ENCODE measurements at regions not wholly inside any gene's neighbourhood (a gene's known extent, or its start where the extent isn't known, plus 50 kb on each side); places are given as distances from the start of the nearest gene placed in this dataset.

DNA sequence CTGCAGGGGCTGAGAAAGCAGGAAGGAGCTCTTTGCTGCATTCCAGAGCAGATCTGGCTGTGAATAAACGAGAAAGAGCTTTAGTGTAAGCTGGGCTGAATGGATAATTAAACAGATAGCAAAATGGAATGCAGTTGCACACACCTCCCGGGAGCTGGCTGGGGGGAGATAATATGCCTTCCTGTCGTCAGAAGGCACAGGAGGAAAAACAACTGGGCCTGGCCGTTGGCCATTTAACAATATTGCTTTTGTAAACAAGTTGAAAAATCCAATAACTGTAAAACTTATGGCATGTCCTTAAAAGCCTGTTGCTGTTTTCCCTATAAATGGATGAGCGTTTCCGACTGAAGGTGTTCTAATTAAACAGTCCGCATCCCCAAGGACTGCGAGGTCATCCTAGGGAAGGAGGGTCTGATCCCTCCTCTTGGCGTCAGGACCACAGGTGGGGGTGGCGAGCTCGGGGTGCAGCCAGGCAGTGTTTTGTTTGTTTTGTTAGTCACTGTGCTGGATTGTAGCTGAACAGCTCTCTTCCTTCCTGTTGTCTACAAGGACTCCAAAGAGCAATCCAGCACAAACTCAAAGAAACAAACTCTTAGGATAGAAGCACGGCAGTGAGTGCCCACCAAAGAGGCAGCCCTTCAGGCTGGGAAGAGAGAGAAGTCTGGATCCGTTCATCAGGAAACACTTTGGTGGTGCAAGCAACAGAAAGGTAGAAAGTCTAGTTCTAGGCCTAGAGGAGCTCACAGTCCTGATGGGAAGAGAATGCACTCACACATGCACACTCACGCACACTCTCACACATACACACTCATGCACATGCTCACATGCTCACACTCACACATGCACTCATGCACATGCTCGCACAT, 133.4 kb upstream of the SMAD3 start:
- TF ChIP-seq POLR2AphosphoS5 (IDR thresholded peaks at IDR 0.05) = no peak
- no peak for TF ChIP-seq POLR2A (IDR thresholded peaks at IDR 0.05)
- TF ChIP-seq, protein P1, sequence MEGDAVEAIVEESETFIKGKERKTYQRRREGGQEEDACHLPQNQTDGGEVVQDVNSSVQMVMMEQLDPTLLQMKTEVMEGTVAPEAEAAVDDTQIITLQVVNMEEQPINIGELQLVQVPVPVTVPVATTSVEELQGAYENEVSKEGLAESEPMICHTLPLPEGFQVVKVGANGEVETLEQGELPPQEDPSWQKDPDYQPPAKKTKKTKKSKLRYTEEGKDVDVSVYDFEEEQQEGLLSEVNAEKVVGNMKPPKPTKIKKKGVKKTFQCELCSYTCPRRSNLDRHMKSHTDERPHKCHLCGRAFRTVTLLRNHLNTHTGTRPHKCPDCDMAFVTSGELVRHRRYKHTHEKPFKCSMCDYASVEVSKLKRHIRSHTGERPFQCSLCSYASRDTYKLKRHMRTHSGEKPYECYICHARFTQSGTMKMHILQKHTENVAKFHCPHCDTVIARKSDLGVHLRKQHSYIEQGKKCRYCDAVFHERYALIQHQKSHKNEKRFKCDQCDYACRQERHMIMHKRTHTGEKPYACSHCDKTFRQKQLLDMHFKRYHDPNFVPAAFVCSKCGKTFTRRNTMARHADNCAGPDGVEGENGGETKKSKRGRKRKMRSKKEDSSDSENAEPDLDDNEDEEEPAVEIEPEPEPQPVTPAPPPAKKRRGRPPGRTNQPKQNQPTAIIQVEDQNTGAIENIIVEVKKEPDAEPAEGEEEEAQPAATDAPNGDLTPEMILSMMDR (IDR thresholded peaks at IDR 0.05 in 8 of 11, conservative IDR thresholded peaks at IDR 0.05 in 3 of 11) = no peak

All from spleen (tissue), 7 donors.